Neuronal stem cell (in vitro differentiated cells): ENCODE measurements at regions not wholly inside any gene's neighbourhood (a gene's known extent, or its start where the extent isn't known, plus 50 kb on each side); places are given as distances from the start of the nearest gene placed in this dataset.

ENCODE experiments used
- DNase-seq: peaks from one replicate; pipeline ENCODE4 v3.0.0-alpha.2; 2013; ENCODE audit warnings: low spot score
- H2AFZ ChIP-seq: one replicate; pipeline ENCODE4 v1.6.1; 2013; ENCODE audit warnings: mild to moderate bottlenecking, low read length, inconsistent platforms
- H2AK5ac ChIP-seq: 2 replicates; pipeline ENCODE4 v1.6.1; 2013; ENCODE audit warnings: low read depth, mild to moderate bottlenecking, inconsistent platforms, low read length, moderate library complexity, mixed read lengths
- H2BK120ac ChIP-seq: 2 replicates; pipeline ENCODE4 v1.6.1; 2013; ENCODE audit warnings: low read depth, mild to moderate bottlenecking, inconsistent platforms, low read length, moderate library complexity, mixed read lengths
- H2BK12ac ChIP-seq: one replicate; pipeline ENCODE4 v1.6.1; 2013; ENCODE audit warnings: low read length, inconsistent platforms
- H2BK15ac ChIP-seq: 2 replicates; pipeline ENCODE4 v1.6.1; 2013; ENCODE audit warnings: mild to moderate bottlenecking, low read length, inconsistent platforms, mixed read lengths
- H2BK5ac ChIP-seq: one replicate; pipeline ENCODE4 v1.6.1; 2013; ENCODE audit warnings: inconsistent platforms, mild to moderate bottlenecking, low read length, moderate library complexity
- H3K14ac ChIP-seq: one replicate; pipeline ENCODE4 v1.6.1; 2013; ENCODE audit warnings: low read length, inconsistent platforms
- H3K18ac ChIP-seq: 2 replicates; pipeline ENCODE4 v1.6.1; 2013; ENCODE audit warnings: low read length, inconsistent platforms
- H3K23ac ChIP-seq: 2 replicates; pipeline ENCODE4 v1.6.1; 2013; ENCODE audit warnings: low read depth, mild to moderate bottlenecking, mixed read lengths, low read length, inconsistent platforms; ENCODE audit not compliant: poor library complexity
- H3K27ac ChIP-seq: replicated peaks from 3 replicates; pipeline ENCODE4 v1.5.1; 2013; ENCODE audit warnings: low read length, inconsistent platforms
- H3K27me3 ChIP-seq, 3 experiments: 2 replicates each; pipeline ENCODE4 v1.6.1; 2013; ENCODE audit warnings: low read length in 3 of 3, mild to moderate bottlenecking in 2 of 3, inconsistent platforms in 1 of 3, low read depth in 1 of 3, mixed read lengths in 1 of 3, moderate library complexity in 1 of 3; ENCODE audit not compliant: control insufficient read depth in 3 of 3, insufficient read depth in 3 of 3
- H3K36me3 ChIP-seq, 2 donors: replicated peaks in 1 of 2; 2 replicates each; pipeline ENCODE4 v1.6.1; 2013; ENCODE audit warnings: low read length in 2 of 2; ENCODE audit not compliant: control insufficient read depth in 2 of 2, insufficient read depth in 2 of 2
- H3K4ac ChIP-seq: 2 replicates; pipeline ENCODE4 v1.6.1; 2013; ENCODE audit warnings: inconsistent platforms, mild to moderate bottlenecking, low read length, moderate library complexity
- H3K4me1 ChIP-seq, 2 donors: 1 replicate in 1 of 2; 2 replicates in 1 of 2; pipeline ENCODE4 v1.6.1; 2013; ENCODE audit warnings: low read length in 2 of 2, low read depth in 1 of 2; ENCODE audit not compliant: control insufficient read depth in 2 of 2, insufficient read depth in 1 of 2
- H3K4me2 ChIP-seq: one replicate; pipeline ENCODE4 v1.6.1; 2013; ENCODE audit warnings: mild to moderate bottlenecking, low read length, inconsistent platforms; ENCODE audit not compliant: insufficient read depth, poor library complexity, severe bottlenecking
- H3K4me3 ChIP-seq, 2 donors: 2 replicates each; pipeline ENCODE4 v1.5.1; 2013; ENCODE audit warnings: low read length in 2 of 2, mild to moderate bottlenecking in 2 of 2, inconsistent platforms in 1 of 2, moderate library complexity in 1 of 2
- H3K79me1 ChIP-seq: one replicate; pipeline ENCODE4 v1.6.1; 2013; ENCODE audit warnings: low read depth, mild to moderate bottlenecking, inconsistent platforms, low read length, moderate library complexity
- H3K9ac ChIP-seq: one replicate; pipeline ENCODE4 v1.6.1; 2013; ENCODE audit warnings: mild to moderate bottlenecking, low read depth, low read length, inconsistent platforms; ENCODE audit not compliant: poor library complexity
- H3K9me3 ChIP-seq, 2 donors: replicated peaks in 1 of 2; 2 replicates each; pipeline versions ENCODE3 to v1.6.1; 2013; ENCODE audit warnings: low read length in 2 of 2, mild to moderate bottlenecking in 2 of 2, inconsistent platforms in 1 of 2, low read depth in 1 of 2, mixed read lengths in 1 of 2, moderate library complexity in 1 of 2; ENCODE audit not compliant: control insufficient read depth in 2 of 2, insufficient read depth in 1 of 2
- H4K8ac ChIP-seq: one replicate; pipeline ENCODE4 v1.6.1; 2013; ENCODE audit warnings: low read depth, mild to moderate bottlenecking, inconsistent platforms, low read length, moderate library complexity
- H4K91ac ChIP-seq: one replicate; pipeline ENCODE4 v1.6.1; 2013; ENCODE audit warnings: low read length, low read depth, mild to moderate bottlenecking, inconsistent platforms; ENCODE audit not compliant: poor library complexity
- WGBS, 2 donors: extraction: QIAGEN DNeasy Blood & Tissue Kit; methylation state at CpG; one replicate each; pipeline ENCODE4 v1.1.7; 2013; ENCODE audit warnings: missing lambda C conversion rate in 2 of 2, mixed read lengths in 1 of 2; ENCODE audit not compliant: insufficient read length in 2 of 2, insufficient replicate concordance in 1 of 2; ENCODE audit errors: extremely low coverage in 2 of 2; 5-methylcytosine and 5-hydroxymethylcytosine counted together

DNA sequence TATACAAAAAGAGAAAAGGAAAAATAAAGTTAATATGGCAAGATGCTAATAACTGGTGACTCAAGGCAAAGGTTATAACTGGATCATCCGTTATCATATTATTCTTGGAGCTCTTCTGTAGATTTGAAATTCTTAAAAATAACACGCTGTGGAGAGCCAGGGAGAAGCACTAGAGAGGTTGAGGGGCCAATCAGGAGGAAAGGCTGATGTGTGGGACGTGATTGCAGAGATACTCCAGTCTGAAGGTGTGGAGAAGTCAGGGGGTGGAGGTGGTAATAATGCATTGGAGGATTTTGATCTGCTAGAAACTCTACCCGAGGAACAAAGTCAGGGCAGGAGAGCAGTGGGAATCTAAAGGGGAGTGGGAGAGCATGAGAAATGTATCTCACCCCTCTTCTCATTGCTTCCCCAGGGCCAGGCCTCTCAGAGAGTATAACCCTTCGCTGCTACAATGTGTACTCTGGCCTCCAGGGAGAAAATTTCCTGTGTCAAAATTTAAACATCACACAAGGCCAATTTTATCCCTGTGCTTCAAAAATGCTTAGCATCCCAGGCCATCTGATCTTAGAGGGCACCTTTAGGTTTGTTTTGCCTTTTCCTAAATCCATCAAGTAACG is 211.5 kb upstream of the SEMA6D start:
- no peak overlapping the region for H2BK12ac ChIP-seq
- no peak overlapping the region for H2BK120ac ChIP-seq
- no peak overlapping the region for H3K4me2 ChIP-seq
- H2AK5ac ChIP-seq: no peak overlapping the region
- no peak overlapping the region for H3K18ac ChIP-seq
- no peak overlapping the region for H2BK5ac ChIP-seq
- DNase-seq: no peak
- H3K79me1 ChIP-seq: no peaks in the 10 kb centered on the region
- no peak overlapping the region for H2AFZ ChIP-seq
- H3K14ac ChIP-seq: no peak overlapping the region
- H3K4me1 ChIP-seq: peaks cover 0 to 1% of the 10 kb centered on the region in 2 donors
- H3K4ac ChIP-seq: no peak overlapping the region
- no peak overlapping the region for H4K8ac ChIP-seq
- H3K27me3 ChIP-seq: no peaks in the 10 kb centered on the region
- H2BK15ac ChIP-seq: no peak overlapping the region
- WGBS, 2 donors: no CpG with 5 or more reads among the region's 6 CpGs
- H3K9me3 ChIP-seq: no peaks in the 10 kb centered on the region
- H3K36me3 ChIP-seq: no peaks in the 10 kb centered on the region
- H4K91ac ChIP-seq: no peak overlapping the region
- no peak overlapping the region for H3K23ac ChIP-seq
- no peak overlapping the region for H3K9ac ChIP-seq
- H3K4me3 ChIP-seq: no peak overlapping the region
- H3K27ac ChIP-seq: no peak overlapping the region

DNA sequence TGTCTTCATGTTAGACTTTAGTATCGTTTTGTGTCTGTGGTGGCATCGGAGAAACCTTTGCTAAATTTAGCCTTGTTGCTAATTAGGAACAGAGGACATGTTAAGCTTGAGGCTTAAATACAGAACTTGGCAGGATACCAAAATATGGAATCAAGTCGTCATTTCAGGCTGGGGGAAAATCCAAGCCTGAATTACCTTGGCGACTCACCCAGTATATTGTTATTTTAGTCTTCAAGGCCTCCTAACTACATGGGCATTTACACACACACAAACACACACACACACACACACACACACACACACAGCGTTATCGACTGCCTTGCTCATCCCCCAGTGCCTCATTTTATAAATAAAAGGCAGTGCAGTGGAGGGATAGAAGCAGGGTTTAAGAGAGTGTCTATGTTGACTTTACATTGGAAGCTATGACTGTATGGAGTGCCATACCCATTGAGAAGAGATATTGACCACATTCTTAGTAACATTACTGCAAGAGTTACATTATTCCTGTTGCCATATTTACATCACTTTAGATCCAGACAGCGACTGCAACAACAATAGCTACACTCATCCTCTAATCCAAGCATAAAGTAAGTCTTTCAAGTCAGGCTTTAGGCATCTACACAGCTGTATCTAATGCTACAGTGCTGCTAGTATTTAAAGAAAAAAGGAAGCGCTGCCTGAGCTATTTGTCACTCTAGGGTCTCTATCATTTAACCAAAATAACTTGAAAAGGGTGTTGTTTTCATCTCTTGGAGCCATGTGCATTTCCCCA is 210.8 kb upstream of the SEMA6D start:
- WGBS, 2 donors: no CpG with 5 or more reads among the region's 8 CpGs
- Histone ChIP-seq H2AFZ (no peak overlapping the region), H2AK5ac (no peak overlapping the region), H4K8ac (no peak overlapping the region), H2BK120ac (no peak overlapping the region), H3K27me3 (no peaks in the 10 kb centered on the region), H3K9ac (no peak overlapping the region), H3K27ac (no peak overlapping the region), H3K4ac (no peak overlapping the region), H3K36me3 (no peaks in the 10 kb centered on the region), H2BK5ac (no peak overlapping the region), H4K91ac (no peak overlapping the region), H3K4me2 (no peak overlapping the region), H3K14ac (no peak overlapping the region), H3K9me3 (no peaks in the 10 kb centered on the region), H3K18ac (no peak overlapping the region), H3K79me1 (no peaks in the 10 kb centered on the region), H2BK12ac (no peak overlapping the region), H2BK15ac (no peak overlapping the region), H3K4me1 (peaks cover 0 to 1% of the 10 kb centered on the region in 2 donors), H3K23ac (no peak overlapping the region), H3K4me3 (no peak overlapping the region)
- no peak for DNase-seq

DNA sequence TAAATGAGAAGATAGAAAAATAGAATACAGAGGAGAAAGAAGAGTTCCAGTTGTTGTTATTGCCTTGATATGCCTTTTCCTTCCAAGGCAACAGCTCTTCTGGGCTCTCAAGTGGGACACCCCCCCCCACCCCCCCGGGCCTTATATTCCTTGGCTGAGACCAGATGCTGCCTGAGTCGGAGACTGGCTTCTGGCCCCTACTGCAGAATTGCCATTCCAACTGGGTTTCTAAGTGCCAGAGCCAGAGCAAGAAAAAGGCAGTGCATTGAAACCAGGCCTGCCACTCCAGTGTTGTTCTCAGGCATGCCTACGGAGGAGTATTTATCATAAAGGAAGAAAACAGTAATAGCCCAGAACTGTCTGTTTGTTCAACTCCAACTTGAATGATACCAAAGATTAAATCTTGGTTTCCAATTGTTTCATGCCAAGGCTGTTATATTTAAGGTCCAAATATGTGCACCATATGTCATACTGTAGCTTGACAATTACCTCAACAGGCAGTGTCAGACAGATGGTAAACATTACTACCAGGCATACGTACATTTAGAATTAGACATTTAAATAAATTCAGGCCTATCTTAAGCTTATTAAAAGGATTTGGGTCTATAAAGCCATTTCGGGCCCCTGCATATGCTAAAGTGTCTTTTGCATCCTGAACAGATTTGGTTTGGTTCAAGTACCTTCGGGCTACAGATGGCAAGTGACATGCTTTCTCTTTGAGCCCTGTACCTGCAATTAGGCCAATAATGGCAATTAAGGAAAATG is 209.9 kb upstream of the SEMA6D start:
- no CpG with 5 or more reads among the region's 6 CpGs for WGBS, 2 donors
- H2AK5ac ChIP-seq: no peak overlapping the region
- no peaks in the 10 kb centered on the region for H3K36me3 ChIP-seq
- no peaks in the 10 kb centered on the region for H3K9me3 ChIP-seq
- H3K4me1 ChIP-seq: peaks cover 0 to 1% of the 10 kb centered on the region in 2 donors
- no peak for DNase-seq
- no peak overlapping the region for H3K4ac ChIP-seq
- no peak overlapping the region for H3K4me2 ChIP-seq
- no peak overlapping the region for H3K23ac ChIP-seq
- H3K27me3 ChIP-seq: no peaks in the 10 kb centered on the region
- H3K4me3 ChIP-seq: no peak overlapping the region
- H2BK5ac ChIP-seq: no peak overlapping the region
- no peaks in the 10 kb centered on the region for H3K79me1 ChIP-seq
- H2BK120ac ChIP-seq: no peak overlapping the region
- H3K18ac ChIP-seq: no peak overlapping the region
- H3K9ac ChIP-seq: no peak overlapping the region
- H2BK15ac ChIP-seq: no peak overlapping the region
- no peak overlapping the region for H3K27ac ChIP-seq
- no peak overlapping the region for H4K91ac ChIP-seq
- no peak overlapping the region for H4K8ac ChIP-seq
- no peak overlapping the region for H2BK12ac ChIP-seq
- H3K14ac ChIP-seq: no peak overlapping the region
- H2AFZ ChIP-seq: no peak overlapping the region

DNA sequence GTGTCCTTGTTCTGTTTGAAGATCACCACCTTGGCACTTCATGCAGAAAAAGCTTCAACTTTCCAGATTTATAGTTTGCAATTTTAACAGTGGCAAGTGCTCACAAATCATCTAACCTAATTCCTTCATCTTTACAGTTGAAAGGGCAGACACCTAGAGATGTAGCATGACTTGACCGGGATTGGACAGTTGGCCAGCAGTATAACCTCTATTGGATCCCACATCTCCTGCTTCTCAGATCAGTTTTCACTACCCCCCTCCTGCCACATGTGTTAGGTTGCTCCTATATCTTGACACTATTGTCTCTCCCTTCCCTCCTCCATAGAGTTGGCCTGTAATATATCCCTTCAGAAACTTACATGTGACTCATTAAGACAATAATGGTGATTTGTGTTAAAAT is 206.0 kb upstream of the SEMA6D start:
- H2BK12ac ChIP-seq: no peak overlapping the region

More for the DNA sequence above, 206.0 kb upstream of the SEMA6D start:
- H3K23ac ChIP-seq: no peak overlapping the region
- H3K18ac ChIP-seq: no peak overlapping the region
- H4K8ac ChIP-seq: no peak overlapping the region
- H3K4me1 ChIP-seq: no peaks in the 10 kb centered on the region
- no peaks in the 10 kb centered on the region for H3K9me3 ChIP-seq
- no peak overlapping the region for H3K27ac ChIP-seq
- no peak overlapping the region for H4K91ac ChIP-seq
- no peak overlapping the region for H3K9ac ChIP-seq
- WGBS, 2 donors: no CpG with 5 or more reads among the region's 1 CpG
- no peak overlapping the region for H3K4me2 ChIP-seq
- H2AFZ ChIP-seq: no peak overlapping the region
- H3K4ac ChIP-seq: no peak overlapping the region
- no peak overlapping the region for H2BK5ac ChIP-seq
- H2BK120ac ChIP-seq: no peak overlapping the region
- H3K79me1 ChIP-seq: no peaks in the 10 kb centered on the region
- no peak overlapping the region for H2BK15ac ChIP-seq
- no peak overlapping the region for H3K14ac ChIP-seq
- H3K4me3 ChIP-seq: no peak overlapping the region
- no peaks in the 10 kb centered on the region for H3K36me3 ChIP-seq
- no peaks in the 10 kb centered on the region for H3K27me3 ChIP-seq
- no peak overlapping the region for H2AK5ac ChIP-seq
- no peak for DNase-seq
